ENCODE measurements at regions not wholly inside any gene's neighbourhood (a gene's known extent, or its start where the extent isn't known, plus 50 kb on each side); places are given as distances from the start of the nearest gene placed in this dataset.

DNA sequence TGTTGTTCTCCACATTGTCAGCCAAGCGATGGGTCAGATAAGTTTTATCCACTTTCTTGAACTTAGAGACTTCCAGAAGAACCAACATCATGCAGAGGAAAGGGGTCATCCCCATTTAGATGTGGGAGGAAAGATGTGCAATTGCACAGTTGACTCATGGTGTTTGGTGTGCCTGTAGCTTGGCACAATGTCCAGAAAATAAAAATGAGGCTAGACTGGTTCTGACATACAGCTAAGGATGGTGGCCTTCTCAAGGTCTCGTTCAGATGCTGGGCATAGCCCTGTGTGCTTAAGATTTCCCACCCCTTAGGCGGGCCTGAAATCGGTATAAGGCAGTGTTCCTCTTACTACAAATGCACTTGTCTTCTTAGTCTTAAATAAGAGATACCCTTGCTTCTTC lies 101.1 kb downstream of the PCDH7 start:
- Histone ChIP-seq H3K36me3 (ENCODE audit: insufficient read depth, low read length) (no peaks in the 10 kb centered on the region), H3K4me2 (ENCODE audit: low read length) (no peak overlapping the region), H3K9ac (ENCODE audit: low read depth, low read length) (no peak overlapping the region), H3K4me1 (ENCODE audit: control insufficient read depth, insufficient read depth, low read length) (peaks cover 13% of the 10 kb centered on the region), H3K27me3 (ENCODE audit: control insufficient read depth, insufficient read depth, low read length) (no peaks in the 10 kb centered on the region), H3K9me3 (replicated peaks; ENCODE audit: low read length) (no peaks in the 10 kb centered on the region), H3K4me3 (ENCODE audit: low read length) (no peak overlapping the region)

DNA sequence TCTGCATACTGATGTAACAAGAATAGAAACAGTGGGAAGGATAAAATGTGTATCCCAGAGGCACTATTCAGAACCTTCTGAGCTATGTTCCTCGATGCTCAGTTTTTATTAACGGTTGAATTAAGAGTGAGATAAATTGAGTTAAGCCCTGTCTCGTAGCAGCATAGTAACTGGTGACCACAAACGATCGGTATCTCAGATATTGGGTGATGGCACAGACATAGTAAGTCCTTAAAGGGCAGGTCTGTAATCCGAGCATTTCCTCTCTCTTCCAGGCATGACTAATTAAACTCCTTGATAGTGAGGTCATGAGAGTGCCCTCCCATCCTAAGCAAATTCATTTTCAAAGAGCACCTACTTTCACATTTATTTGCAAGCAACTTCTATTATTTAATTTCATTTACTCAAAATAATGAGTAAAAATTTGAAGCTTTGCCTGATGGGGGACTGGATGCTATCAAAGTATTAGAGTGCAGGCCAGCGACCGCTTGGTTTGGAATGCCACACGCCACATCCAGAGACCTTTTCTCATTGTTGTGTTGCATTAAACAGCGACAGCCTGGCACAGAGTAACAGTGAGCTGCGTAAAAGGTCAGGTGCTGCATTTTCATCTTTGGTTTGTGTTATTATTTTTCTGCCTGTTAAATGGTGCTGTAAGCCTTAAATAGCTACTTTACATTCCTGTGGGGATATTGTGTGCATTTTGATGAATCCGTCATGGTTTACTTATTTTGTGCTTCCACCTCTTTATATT lies 101.9 kb downstream of the PCDH7 start:
- Histone ChIP-seq H3K9me3 (replicated peaks; ENCODE audit: low read length) (no peaks in the 10 kb centered on the region), H3K4me3 (ENCODE audit: low read length) (no peak overlapping the region), H3K4me2 (ENCODE audit: low read length) (peak overlapping the region; percentile 46), H3K9ac (ENCODE audit: low read depth, low read length) (no peak overlapping the region), H3K36me3 (ENCODE audit: insufficient read depth, low read length) (no peaks in the 10 kb centered on the region), H3K27me3 (ENCODE audit: control insufficient read depth, insufficient read depth, low read length) (no peaks in the 10 kb centered on the region), H3K4me1 (ENCODE audit: control insufficient read depth, insufficient read depth, low read length) (peaks cover 13% of the 10 kb centered on the region)

- H3K4me2 ChIP-seq (ENCODE audit: low read length) = no peak overlapping the region
- no peak overlapping the region for H3K9ac ChIP-seq (ENCODE audit: low read depth, low read length)
- H3K4me1 ChIP-seq (ENCODE audit: control insufficient read depth, insufficient read depth, low read length) = peaks cover 16% of the 10 kb centered on the region
- no peak overlapping the region for H3K4me3 ChIP-seq (ENCODE audit: low read length)
- H3K36me3 ChIP-seq (ENCODE audit: insufficient read depth, low read length) = no peaks in the 10 kb centered on the region
- H3K27me3 ChIP-seq (ENCODE audit: control insufficient read depth, insufficient read depth, low read length) = no peaks in the 10 kb centered on the region
- no peaks in the 10 kb centered on the region for H3K9me3 ChIP-seq (replicated peaks; ENCODE audit: low read length)
These were observed 102.9 kb downstream of the PCDH7 start for GRCh38 chr4:30822911-30823551.

DNA sequence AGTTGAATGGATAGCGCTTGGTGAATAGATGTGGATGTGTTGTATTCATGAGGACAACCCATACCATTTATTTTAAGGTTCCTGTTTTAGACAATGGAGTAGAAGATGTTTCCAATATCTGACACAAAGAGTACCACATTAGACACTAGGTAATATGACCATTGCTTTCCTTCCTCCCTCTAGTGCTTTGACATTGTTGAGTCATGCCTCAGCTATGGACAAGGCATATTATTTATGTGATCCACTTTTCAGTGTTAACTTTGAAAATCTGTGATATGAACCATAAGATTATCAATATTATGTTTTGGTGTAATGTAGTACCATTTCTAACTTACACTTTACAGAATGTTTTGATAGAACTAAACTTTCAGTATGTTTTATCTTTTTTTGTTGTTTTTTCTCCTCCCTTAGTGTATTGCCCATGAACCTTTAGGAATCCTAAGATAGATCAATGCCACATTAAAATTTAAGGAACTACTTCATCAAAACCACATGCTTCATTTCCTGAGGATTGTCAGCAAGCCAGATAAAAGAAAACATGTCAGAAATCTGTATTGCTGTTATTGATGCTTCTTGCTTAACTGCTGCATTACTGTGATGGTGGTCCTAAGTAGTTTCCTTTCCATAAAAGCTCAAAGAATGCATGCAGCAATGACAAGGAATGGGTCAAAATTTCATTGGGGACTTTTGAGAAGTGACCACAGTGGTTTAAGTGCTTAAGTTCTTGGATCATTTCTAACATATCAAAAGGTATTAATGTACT lies 105.0 kb downstream of the PCDH7 start:
- Histone ChIP-seq H3K4me3 (ENCODE audit: low read length) (no peak overlapping the region), H3K4me1 (ENCODE audit: control insufficient read depth, insufficient read depth, low read length) (peaks cover 17% of the 10 kb centered on the region), H3K4me2 (ENCODE audit: low read length) (no peak overlapping the region), H3K9me3 (replicated peaks; ENCODE audit: low read length) (no peaks in the 10 kb centered on the region), H3K27me3 (ENCODE audit: control insufficient read depth, insufficient read depth, low read length) (no peaks in the 10 kb centered on the region), H3K9ac (ENCODE audit: low read depth, low read length) (no peak overlapping the region), H3K36me3 (ENCODE audit: insufficient read depth, low read length) (no peaks in the 10 kb centered on the region)

GRCh38 chr4:30828264-30828926 lies 108.2 kb downstream of the PCDH7 start:
- Histone ChIP-seq H3K36me3 (ENCODE audit: insufficient read depth, low read length) (no peaks in the 10 kb centered on the region), H3K4me2 (ENCODE audit: low read length) (no peak overlapping the region), H3K9ac (ENCODE audit: low read depth, low read length) (no peak overlapping the region), H3K27me3 (ENCODE audit: control insufficient read depth, insufficient read depth, low read length) (no peaks in the 10 kb centered on the region), H3K4me3 (ENCODE audit: low read length) (no peak overlapping the region), H3K9me3 (replicated peaks; ENCODE audit: low read length) (no peaks in the 10 kb centered on the region), H3K4me1 (ENCODE audit: control insufficient read depth, insufficient read depth, low read length) (peaks cover 9% of the 10 kb centered on the region)

DNA sequence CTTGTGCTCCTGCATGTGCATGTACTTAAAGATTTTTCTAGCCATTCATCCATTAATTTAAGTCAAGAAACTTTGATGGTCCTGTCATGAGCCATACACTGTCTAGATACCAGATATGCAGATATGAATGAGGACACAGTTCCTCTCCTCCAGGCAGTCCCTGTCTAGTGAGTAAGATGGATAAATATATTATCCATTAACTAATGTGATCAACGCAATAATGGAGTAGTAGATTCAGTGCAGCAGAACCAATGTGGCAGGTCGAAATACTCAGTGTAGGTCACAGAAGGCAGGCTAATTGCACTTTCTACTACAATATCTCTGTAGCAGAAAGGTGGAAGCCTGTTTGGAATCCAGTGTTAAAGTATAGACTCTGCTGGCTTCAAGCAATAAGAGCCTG lies 112.5 kb downstream of the PCDH7 start:
- Histone ChIP-seq H3K9me3 (replicated peaks; ENCODE audit: low read length) (no peaks in the 10 kb centered on the region), H3K36me3 (ENCODE audit: insufficient read depth, low read length) (no peaks in the 10 kb centered on the region), H3K27me3 (ENCODE audit: control insufficient read depth, insufficient read depth, low read length) (no peaks in the 10 kb centered on the region), H3K4me2 (ENCODE audit: low read length) (no peak overlapping the region), H3K4me3 (ENCODE audit: low read length) (no peak overlapping the region), H3K4me1 (ENCODE audit: control insufficient read depth, insufficient read depth, low read length) (peaks cover 4% of the 10 kb centered on the region), H3K9ac (ENCODE audit: low read depth, low read length) (no peak overlapping the region)

- H3K36me3 ChIP-seq (ENCODE audit: insufficient read depth, low read length) = no peaks in the 10 kb centered on the region
- H3K4me2 ChIP-seq (ENCODE audit: low read length) = no peak overlapping the region
- H3K4me1 ChIP-seq (ENCODE audit: control insufficient read depth, insufficient read depth, low read length) = no peaks in the 10 kb centered on the region
These were observed 113.0 kb downstream of the PCDH7 start for GRCh38 chr4:30833206-30833605.

GRCh38 chr4:30835044-30835443 lies 114.9 kb downstream of the PCDH7 start:
- H3K9me3 ChIP-seq (replicated peaks; ENCODE audit: low read length) = no peaks in the 10 kb centered on the region
- H3K4me3 ChIP-seq (ENCODE audit: low read length) = no peak overlapping the region
- H3K36me3 ChIP-seq (ENCODE audit: insufficient read depth, low read length) = no peaks in the 10 kb centered on the region
- peaks cover 4% of the 10 kb centered on the region for H3K4me1 ChIP-seq (ENCODE audit: control insufficient read depth, insufficient read depth, low read length)
- H3K4me2 ChIP-seq (ENCODE audit: low read length) = no peak overlapping the region
- no peak overlapping the region for H3K9ac ChIP-seq (ENCODE audit: low read depth, low read length)
- H3K27me3 ChIP-seq (ENCODE audit: control insufficient read depth, insufficient read depth, low read length) = no peaks in the 10 kb centered on the region

More at GRCh38 chr4:30833206-30833605, 113.0 kb downstream of the PCDH7 start:
- no peaks in the 10 kb centered on the region for H3K9me3 ChIP-seq (replicated peaks; ENCODE audit: low read length)
- H3K27me3 ChIP-seq (ENCODE audit: control insufficient read depth, insufficient read depth, low read length) = no peaks in the 10 kb centered on the region
- H3K9ac ChIP-seq (ENCODE audit: low read depth, low read length) = no peak overlapping the region
- H3K4me3 ChIP-seq (ENCODE audit: low read length) = no peak overlapping the region

- no peaks in the 10 kb centered on the region for H3K27me3 ChIP-seq (ENCODE audit: control insufficient read depth, insufficient read depth, low read length)
- H3K9me3 ChIP-seq (replicated peaks; ENCODE audit: low read length) = no peaks in the 10 kb centered on the region
- H3K4me2 ChIP-seq (ENCODE audit: low read length) = peak overlapping the region; percentile 14
- H3K4me3 ChIP-seq (ENCODE audit: low read length) = no peak overlapping the region
- peaks cover 12% of the 10 kb centered on the region for H3K4me1 ChIP-seq (ENCODE audit: control insufficient read depth, insufficient read depth, low read length)
- no peaks in the 10 kb centered on the region for H3K36me3 ChIP-seq (ENCODE audit: insufficient read depth, low read length)
- H3K9ac ChIP-seq (ENCODE audit: low read depth, low read length) = no peak overlapping the region
These were observed 116.1 kb downstream of the PCDH7 start for GRCh38 chr4:30836231-30836630.

GRCh38 chr4:30837131-30837539 lies 117.0 kb downstream of the PCDH7 start:
- Histone ChIP-seq H3K36me3 (ENCODE audit: insufficient read depth, low read length) (no peaks in the 10 kb centered on the region), H3K4me1 (ENCODE audit: control insufficient read depth, insufficient read depth, low read length) (peaks cover 12% of the 10 kb centered on the region), H3K9ac (ENCODE audit: low read depth, low read length) (no peak overlapping the region), H3K9me3 (replicated peaks; ENCODE audit: low read length) (no peaks in the 10 kb centered on the region), H3K4me2 (ENCODE audit: low read length) (no peak overlapping the region), H3K27me3 (ENCODE audit: control insufficient read depth, insufficient read depth, low read length) (no peaks in the 10 kb centered on the region), H3K4me3 (ENCODE audit: low read length) (no peak overlapping the region)

GRCh38 chr4:30837861-30838260 lies 117.7 kb downstream of the PCDH7 start:
- Histone ChIP-seq H3K4me3 (ENCODE audit: low read length) (no peak overlapping the region), H3K36me3 (ENCODE audit: insufficient read depth, low read length) (no peaks in the 10 kb centered on the region), H3K4me1 (ENCODE audit: control insufficient read depth, insufficient read depth, low read length) (peaks cover 12% of the 10 kb centered on the region), H3K9me3 (replicated peaks; ENCODE audit: low read length) (no peaks in the 10 kb centered on the region), H3K9ac (ENCODE audit: low read depth, low read length) (no peak overlapping the region), H3K4me2 (ENCODE audit: low read length) (no peak overlapping the region), H3K27me3 (ENCODE audit: control insufficient read depth, insufficient read depth, low read length) (no peaks in the 10 kb centered on the region)
